Common myeloid progenitor, CD34-positive (primary cell): ENCODE measurements at regions not wholly inside any gene's neighbourhood (a gene's known extent, or its start where the extent isn't known, plus 50 kb on each side); places are given as distances from the start of the nearest gene placed in this dataset.

Experiments
- CTCF ChIA-PET: fragments of 350-600 bp; sonication (Branson Sonifier 250); formaldehyde crosslinking; loops from one replicate; lab custom pipeline; 2021; ENCODE audit warnings: antibody characterized with exemption; lab: Charles Lee
- POLR2A ChIA-PET: fragments of 350-600 bp; sonication (Branson Sonifier 250); formaldehyde crosslinking; loops from one replicate; lab custom pipeline; 2021; ENCODE audit warnings: antibody characterized with exemption; lab: Charles Lee
- DNase-seq, 3 donors: peaks; one replicate each; pipeline versions ENCODE4 v3.0.0 to v3.0.0-alpha.2; 2013
- H3K27ac ChIP-seq, 2 experiments: 1 replicate in 1 of 2; 2 replicates in 1 of 2; pipeline ENCODE4 v1.7.0; 2013; ENCODE audit warnings: inconsistent platforms in 2 of 2, low read length in 2 of 2, mild to moderate bottlenecking in 2 of 2, low read depth in 1 of 2, moderate library complexity in 1 of 2; ENCODE audit not compliant: severe bottlenecking in 2 of 2, insufficient read depth in 1 of 2, poor library complexity in 1 of 2
- H3K27me3 ChIP-seq, 5 experiments: replicated peaks in 2 of 5; 1 replicate in 3 of 5; 2 replicates in 2 of 5; pipeline versions ENCODE4 v1.6.1 to v1.7.0; 2013; ENCODE audit warnings: low read length in 4 of 5, mild to moderate bottlenecking in 2 of 5, moderate library complexity in 2 of 5, inconsistent platforms in 1 of 5; ENCODE audit not compliant: insufficient read depth in 5 of 5, control insufficient read depth in 4 of 5
- H3K36me3 ChIP-seq, 4 experiments: 1 replicate in 2 of 4; 2 replicates in 2 of 4; pipeline versions ENCODE4 v1.6.1 to v1.7.0; 2013; ENCODE audit warnings: low read length in 3 of 4, control low read depth in 1 of 4, mild to moderate bottlenecking in 1 of 4; ENCODE audit not compliant: control insufficient read depth in 4 of 4, insufficient read depth in 4 of 4
- H3K4me1 ChIP-seq, 4 experiments: 1 replicate in 3 of 4; 2 replicates in 1 of 4; pipeline versions ENCODE4 v1.6.1 to v1.7.1; 2013; ENCODE audit warnings: low read length in 3 of 4, mild to moderate bottlenecking in 3 of 4, control low read depth in 1 of 4, inconsistent platforms in 1 of 4, moderate library complexity in 1 of 4; ENCODE audit not compliant: control insufficient read depth in 4 of 4, insufficient read depth in 4 of 4; ENCODE audit errors: control extremely low read depth in 1 of 4
- H3K4me3 ChIP-seq, 7 experiments: 1 replicate in 4 of 7; 2 replicates in 3 of 7; pipeline versions ENCODE4 v1.5.1 to v1.7.0; 2013; ENCODE audit warnings: mild to moderate bottlenecking in 7 of 7, low read length in 6 of 7, moderate library complexity in 6 of 7, inconsistent platforms in 2 of 7, low read depth in 2 of 7, control low read depth in 1 of 7; ENCODE audit not compliant: insufficient read depth in 4 of 7, control insufficient read depth in 1 of 7; ENCODE audit errors: extremely low read depth in 1 of 7
- H3K9me3 ChIP-seq, 5 experiments: 1 replicate in 4 of 5; 2 replicates in 1 of 5; pipeline versions ENCODE4 v1.6.1 to v1.7.1; 2013; ENCODE audit warnings: low read length in 4 of 5, mild to moderate bottlenecking in 2 of 5, inconsistent platforms in 1 of 5, low read depth in 1 of 5, moderate library complexity in 1 of 5; ENCODE audit not compliant: control insufficient read depth in 4 of 5, insufficient read depth in 2 of 5; ENCODE audit errors: control extremely low read depth in 1 of 5
- WGBS: methylation state at CpG from one replicate; pipeline ENCODE4 v1.1.5; 2013; ENCODE audit not compliant: insufficient coverage; 5-methylcytosine and 5-hydroxymethylcytosine counted together

- CTCF ChIA-PET: no interaction called here
- no peaks in the 10 kb centered on the region for H3K9me3 ChIP-seq
- H3K27ac ChIP-seq: no peak overlapping the region
- H3K4me3 ChIP-seq: no peak overlapping the region
- no peak for DNase-seq
- POLR2A ChIA-PET: no interaction called here
- WGBS: 73% methylated on average over 7 of the region's 15 CpGs
- peaks cover 7 to 44% (median 18%) of the 10 kb centered on the region in 5 experiments for H3K27me3 ChIP-seq
- H3K36me3 ChIP-seq: no peaks in the 10 kb centered on the region
- no peaks in the 10 kb centered on the region for H3K4me1 ChIP-seq
Observed at GRCh38 chr10:117675514-117676055, 133.0 kb downstream of the EMX2 start.

- POLR2A ChIA-PET: no interaction called here
Observed at GRCh38 chr10:117677239-117677638, 134.7 kb downstream of the EMX2 start.

GRCh38 chr10:117677890-117678500 is 135.4 kb downstream of the EMX2 start:
- POLR2A ChIA-PET: no interaction called here
- 89% methylated on average over 3 of the region's 6 CpGs for WGBS

More at GRCh38 chr10:117677239-117677638, 134.7 kb downstream of the EMX2 start:
- H3K27me3 ChIP-seq: peaks cover 7 to 44% (median 18%) of the 10 kb centered on the region in 5 experiments
- H3K4me3 ChIP-seq: no peak overlapping the region
- H3K9me3 ChIP-seq: no peaks in the 10 kb centered on the region
- WGBS: 80% methylated on average over 6 of the region's 7 CpGs
- H3K36me3 ChIP-seq: no peaks in the 10 kb centered on the region
- no peaks in the 10 kb centered on the region for H3K4me1 ChIP-seq
- H3K27ac ChIP-seq: no peak overlapping the region
- CTCF ChIA-PET: no interaction called here
- no peak for DNase-seq

GRCh38 chr10:117680601-117681000 is 138.1 kb downstream of the EMX2 start:
- CTCF ChIA-PET: no interaction called here
- POLR2A ChIA-PET: no interaction called here
- H3K4me1 ChIP-seq: no peaks in the 10 kb centered on the region
- H3K27me3 ChIP-seq: peaks cover 3 to 36% (median 12%) of the 10 kb centered on the region in 5 experiments
- no peaks in the 10 kb centered on the region for H3K9me3 ChIP-seq
- DNase-seq: no peak
- no peak overlapping the region for H3K27ac ChIP-seq
- no peak overlapping the region for H3K4me3 ChIP-seq
- H3K36me3 ChIP-seq: no peaks in the 10 kb centered on the region
- no CpG with 5 or more reads among the region's 2 CpGs for WGBS

More at GRCh38 chr10:117677890-117678500, 135.4 kb downstream of the EMX2 start:
- CTCF ChIA-PET: no interaction called here
- Histone ChIP-seq H3K9me3 (no peaks in the 10 kb centered on the region), H3K4me1 (no peaks in the 10 kb centered on the region), H3K4me3 (no peak overlapping the region), H3K36me3 (no peaks in the 10 kb centered on the region), H3K27me3 (peaks cover 7 to 41% (median 18%) of the 10 kb centered on the region in 5 experiments), H3K27ac (no peak overlapping the region)
- no peak for DNase-seq

DNA sequence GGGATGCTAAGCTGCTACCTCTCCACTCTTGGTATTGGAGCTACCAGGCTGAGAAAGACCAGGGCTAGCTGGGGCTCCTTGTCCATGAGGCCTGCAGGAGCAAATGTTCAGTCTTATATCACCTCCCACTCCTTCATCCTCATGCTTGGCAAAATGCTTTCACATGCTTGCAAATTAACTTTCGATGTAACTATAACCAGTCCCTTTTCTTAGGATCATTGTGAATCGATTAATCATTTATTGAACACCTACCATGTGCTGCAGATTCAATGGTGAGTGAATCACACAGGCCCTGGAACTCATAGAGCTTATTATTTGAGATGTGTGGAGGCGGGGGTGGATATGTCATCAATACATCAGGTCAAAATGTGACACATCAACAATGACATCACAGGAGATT is 138.6 kb downstream of the EMX2 start:
- no peak overlapping the region for H3K27ac ChIP-seq
- H3K27me3 ChIP-seq: peaks cover 6 to 37% (median 10%) of the 10 kb centered on the region in 5 experiments
- DNase-seq: no peak
- WGBS: 100% methylated on average over 2 of the region's 3 CpGs
- POLR2A ChIA-PET: no interaction called here
- H3K36me3 ChIP-seq: no peaks in the 10 kb centered on the region
- no peaks in the 10 kb centered on the region for H3K9me3 ChIP-seq
- CTCF ChIA-PET: interaction anchor here (1.0 kb wide), 1 partner anchor 14 kb away, joined by 3 read pairs; no protein-coding TSS in a partner anchor
- H3K4me3 ChIP-seq: no peak overlapping the region
- H3K4me1 ChIP-seq: no peaks in the 10 kb centered on the region

DNA sequence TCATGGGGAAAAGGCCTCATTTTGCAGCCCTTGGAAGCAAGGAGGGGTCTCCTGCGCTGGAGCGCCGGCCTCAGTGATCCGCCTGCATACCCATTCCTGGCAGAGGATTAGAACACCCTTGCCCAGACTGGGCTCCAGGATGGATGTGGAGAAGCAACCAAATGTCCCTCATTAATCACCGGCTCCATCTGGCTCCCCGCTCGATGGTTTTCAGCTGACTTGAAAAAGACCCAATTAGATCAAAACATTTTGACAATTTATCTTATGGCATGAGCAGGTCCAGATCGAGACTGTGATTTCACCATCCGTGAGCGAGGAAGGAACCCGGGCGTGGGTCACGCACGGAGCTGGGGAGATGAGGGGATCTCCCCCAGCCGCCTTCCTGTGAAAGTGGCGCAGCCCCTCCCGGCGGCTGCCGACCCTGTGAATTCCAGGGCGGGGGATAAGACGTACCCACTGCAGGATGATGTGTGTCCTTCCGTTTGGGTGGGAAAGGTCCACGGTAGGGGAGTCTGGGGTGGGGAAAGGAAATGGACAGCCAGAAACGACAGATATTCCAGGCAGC is 141.6 kb downstream of the EMX2 start:
- Histone ChIP-seq H3K4me1 (no peaks in the 10 kb centered on the region), H3K27ac (no peak overlapping the region), H3K4me3 (no peak overlapping the region), H3K27me3 (peaks cover 0 to 40% (median 10%) of the 10 kb centered on the region in 5 experiments), H3K9me3 (no peaks in the 10 kb centered on the region), H3K36me3 (no peaks in the 10 kb centered on the region)
- CTCF ChIA-PET: no interaction called here
- WGBS: 84% methylated on average over 23 of the region's 24 CpGs
- DNase-seq: no peak
- POLR2A ChIA-PET: no interaction called here

GRCh38 chr10:117684672-117685211 is 142.2 kb downstream of the EMX2 start:
- ChIA-PET CTCF (no interaction called here), POLR2A (no interaction called here)
- Histone ChIP-seq H3K27ac (no peak overlapping the region), H3K4me1 (no peaks in the 10 kb centered on the region), H3K9me3 (no peaks in the 10 kb centered on the region), H3K27me3 (peaks cover 0 to 46% (median 10%) of the 10 kb centered on the region in 5 experiments), H3K36me3 (no peaks in the 10 kb centered on the region), H3K4me3 (no peak overlapping the region)
- no peak for DNase-seq
- 53% methylated on average over 13 of the region's 16 CpGs for WGBS
